WERI-Rb-1 (cell line): ENCODE measurements at regions not wholly inside any gene's neighbourhood (a gene's known extent, or its start where the extent isn't known, plus 50 kb on each side); places are given as distances from the start of the nearest gene placed in this dataset.

Experiments
- DNase-seq: peaks from one replicate; pipeline ENCODE4 v3.0.0-alpha.2; 2020
- H3K27ac ChIP-seq: fragments of 250-450 bp; sonication (Bioruptor Pico); 2 replicates; pipeline ENCODE4 v1.5.1; 2020; ENCODE audit warnings: mild to moderate bottlenecking, moderate library complexity
- H3K27me3 ChIP-seq: fragments of 250-450 bp; sonication (Bioruptor Pico); 2 replicates; pipeline ENCODE4 v1.5.1; 2021; ENCODE audit warnings: mild to moderate bottlenecking, low read depth, moderate library complexity; ENCODE audit not compliant: insufficient read depth, severe bottlenecking
- H3K36me3 ChIP-seq: fragments of 250-450 bp; sonication (Bioruptor Pico); 2 replicates; pipeline ENCODE4 v1.5.1; 2020; ENCODE audit warnings: mild to moderate bottlenecking, moderate library complexity
- H3K4me3 ChIP-seq: 2 replicates; pipeline ENCODE4 v1.5.1; 2011; ENCODE audit warnings: low read depth, mild to moderate bottlenecking, control low read depth, low read length
- H3K9me3 ChIP-seq: fragments of 250-450 bp; sonication (Bioruptor Pico); 2 replicates; pipeline ENCODE4 v1.5.1; 2021; ENCODE audit warnings: mild to moderate bottlenecking, moderate library complexity; ENCODE audit not compliant: severe bottlenecking
- TF ChIP-seq, protein P1 (sequence below): IDR thresholded peaks from 2 replicates; pipeline ENCODE4 v1.5.1; 2011; ENCODE audit warnings: low read depth, mild to moderate bottlenecking, control low read depth, inconsistent platforms, low read length

DNA sequence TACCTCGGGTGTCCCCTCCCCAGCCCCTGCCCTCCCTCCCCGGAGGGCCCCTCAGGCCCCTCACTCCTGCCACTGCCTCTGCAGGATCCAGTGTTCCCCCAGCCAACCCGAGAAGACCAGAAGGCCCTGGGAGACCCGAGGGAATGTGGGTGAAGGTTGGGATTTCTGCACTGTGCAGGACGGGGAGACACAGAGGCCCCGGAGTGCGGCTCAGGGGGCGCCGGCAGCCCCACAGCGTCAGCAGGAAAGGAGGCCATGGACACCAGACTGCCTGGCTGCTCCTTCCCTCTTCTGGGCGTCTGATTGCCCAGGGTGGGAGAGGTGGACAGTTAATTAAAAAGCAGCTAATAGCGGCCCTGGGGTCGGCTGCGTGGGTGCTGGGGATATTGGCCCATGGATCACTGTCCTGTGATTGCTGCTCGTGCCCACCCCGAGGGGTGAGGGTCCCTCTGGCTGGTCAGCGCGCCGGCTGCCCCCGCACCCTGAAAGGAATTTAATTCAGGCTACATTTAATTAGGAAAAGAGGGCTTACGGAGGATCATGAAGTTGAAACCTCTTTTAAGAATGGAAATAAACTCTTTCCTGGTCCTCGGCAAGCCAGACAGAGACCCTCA lies 57.8 kb upstream of the NKX1-1 start:
- no peaks in the 10 kb centered on the region for H3K27me3 ChIP-seq
- H3K36me3 ChIP-seq: no peaks in the 10 kb centered on the region
- DNase-seq: no peak
- TF ChIP-seq, protein P1, sequence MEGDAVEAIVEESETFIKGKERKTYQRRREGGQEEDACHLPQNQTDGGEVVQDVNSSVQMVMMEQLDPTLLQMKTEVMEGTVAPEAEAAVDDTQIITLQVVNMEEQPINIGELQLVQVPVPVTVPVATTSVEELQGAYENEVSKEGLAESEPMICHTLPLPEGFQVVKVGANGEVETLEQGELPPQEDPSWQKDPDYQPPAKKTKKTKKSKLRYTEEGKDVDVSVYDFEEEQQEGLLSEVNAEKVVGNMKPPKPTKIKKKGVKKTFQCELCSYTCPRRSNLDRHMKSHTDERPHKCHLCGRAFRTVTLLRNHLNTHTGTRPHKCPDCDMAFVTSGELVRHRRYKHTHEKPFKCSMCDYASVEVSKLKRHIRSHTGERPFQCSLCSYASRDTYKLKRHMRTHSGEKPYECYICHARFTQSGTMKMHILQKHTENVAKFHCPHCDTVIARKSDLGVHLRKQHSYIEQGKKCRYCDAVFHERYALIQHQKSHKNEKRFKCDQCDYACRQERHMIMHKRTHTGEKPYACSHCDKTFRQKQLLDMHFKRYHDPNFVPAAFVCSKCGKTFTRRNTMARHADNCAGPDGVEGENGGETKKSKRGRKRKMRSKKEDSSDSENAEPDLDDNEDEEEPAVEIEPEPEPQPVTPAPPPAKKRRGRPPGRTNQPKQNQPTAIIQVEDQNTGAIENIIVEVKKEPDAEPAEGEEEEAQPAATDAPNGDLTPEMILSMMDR: no peak
- no peak overlapping the region for H3K4me3 ChIP-seq
- peaks cover 6% of the 10 kb centered on the region for H3K9me3 ChIP-seq
- no peak overlapping the region for H3K27ac ChIP-seq

DNA sequence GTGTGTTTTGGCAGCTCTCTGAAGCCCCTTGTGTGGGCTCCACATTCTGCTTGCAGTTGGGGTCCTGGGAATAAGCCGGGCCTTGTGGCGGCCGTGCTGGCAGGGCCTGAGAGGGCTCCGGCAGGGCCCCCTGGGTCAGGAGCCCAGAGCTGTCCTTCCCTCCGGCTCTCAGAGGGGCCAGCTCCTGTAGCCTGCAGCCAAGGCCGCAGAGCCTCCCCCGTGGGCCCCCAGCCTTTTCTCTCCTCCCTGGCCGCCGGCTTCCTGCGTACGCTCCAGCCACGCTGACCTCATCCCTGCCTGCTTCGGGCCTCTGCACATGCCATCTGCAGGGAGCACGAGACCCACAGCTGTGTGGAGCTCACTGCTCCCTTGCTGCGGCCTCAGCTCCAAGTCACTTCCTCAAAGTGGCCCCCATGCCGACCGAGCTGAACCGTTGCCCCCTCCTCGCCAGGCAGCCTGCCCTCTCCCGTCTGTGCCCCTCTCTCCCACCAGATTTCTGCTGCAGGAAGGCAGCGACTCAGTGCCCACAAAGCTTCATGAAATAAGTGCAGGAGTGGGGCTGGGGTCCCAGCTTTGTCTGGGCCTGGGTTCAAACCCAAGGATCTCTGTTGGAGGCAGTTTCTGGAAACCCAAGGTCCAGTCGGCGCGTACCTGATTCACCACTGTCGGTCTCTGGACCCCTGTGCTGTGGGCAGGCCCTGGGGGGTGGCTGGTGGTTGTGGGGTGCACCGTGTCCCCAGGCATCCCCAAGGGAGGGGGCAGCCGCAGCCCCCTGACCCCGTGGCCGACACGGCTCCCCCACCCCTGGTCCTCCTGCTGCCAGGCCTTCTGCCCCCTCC lies 57.1 kb upstream of the NKX1-1 start:
- DNase-seq: peak; percentile 14

DNA sequence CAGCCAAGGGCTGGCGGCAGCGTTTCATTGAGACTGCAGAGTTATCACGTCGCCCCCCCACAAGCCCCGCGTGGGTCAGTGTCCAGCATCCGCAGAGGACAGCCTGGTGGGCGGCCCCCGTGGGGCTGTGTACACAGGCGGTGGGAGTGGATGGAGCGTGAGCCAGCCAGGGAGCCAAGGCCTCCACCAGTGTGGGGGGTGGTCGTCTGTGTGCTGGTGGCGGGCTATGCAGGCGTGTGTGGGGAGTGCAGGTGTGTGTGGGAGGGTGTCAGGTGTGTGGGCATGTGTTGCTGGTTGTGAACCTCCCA lies 56.5 kb upstream of the NKX1-1 start:
- no peaks in the 10 kb centered on the region for H3K36me3 ChIP-seq
- H3K27me3 ChIP-seq: peaks cover under 1% of the 10 kb centered on the region
- peak; percentile 6 for DNase-seq
- no peak overlapping the region for H3K27ac ChIP-seq
- H3K9me3 ChIP-seq: no peaks in the 10 kb centered on the region
- no peak overlapping the region for H3K4me3 ChIP-seq
- TF ChIP-seq, protein P1: no peak

More for the DNA sequence above, 57.1 kb upstream of the NKX1-1 start:
- no peaks in the 10 kb centered on the region for H3K27me3 ChIP-seq
- H3K9me3 ChIP-seq: peaks cover 2% of the 10 kb centered on the region
- no peaks in the 10 kb centered on the region for H3K36me3 ChIP-seq
- H3K27ac ChIP-seq: no peak overlapping the region
- TF ChIP-seq, protein P1: no peak
- no peak overlapping the region for H3K4me3 ChIP-seq

DNA sequence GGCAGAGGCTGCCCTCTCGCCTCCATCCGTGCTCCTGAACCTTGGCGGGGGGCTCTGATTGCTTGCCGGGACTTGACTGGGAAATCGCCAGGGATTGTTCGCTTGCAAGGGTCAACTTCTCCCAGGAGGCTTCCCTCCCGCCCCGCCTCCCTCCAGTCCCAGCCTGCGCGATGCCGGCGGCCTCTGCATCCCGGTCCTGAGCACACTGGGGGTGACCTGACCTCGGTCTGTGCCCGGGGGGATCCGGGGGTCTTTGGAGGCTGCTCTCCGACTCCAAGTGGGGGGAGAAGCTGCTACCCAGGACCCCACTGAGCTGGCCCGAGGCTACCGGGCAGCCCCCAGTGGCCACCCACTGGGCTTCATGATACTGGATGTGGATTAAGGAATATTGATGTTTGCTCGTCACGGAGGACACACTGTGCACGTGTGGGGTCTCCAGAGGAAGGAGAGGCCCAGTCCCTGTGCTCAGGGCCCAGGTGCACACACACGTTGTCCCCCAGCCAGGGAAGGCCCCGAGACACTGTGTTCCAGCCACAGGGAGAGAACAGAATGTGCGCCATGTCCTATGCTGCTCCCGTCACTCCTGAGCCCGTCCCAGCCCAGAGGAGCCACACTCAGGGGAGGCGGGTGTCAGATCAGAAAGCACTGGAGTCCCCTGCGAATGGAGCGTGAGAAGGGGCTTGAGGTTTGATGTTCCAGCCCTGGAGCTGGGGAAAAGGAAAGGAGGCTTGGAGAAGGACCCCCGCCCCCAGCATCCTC lies 55.9 kb upstream of the NKX1-1 start:
- Histone ChIP-seq H3K9me3 (no peaks in the 10 kb centered on the region), H3K36me3 (no peaks in the 10 kb centered on the region), H3K27ac (no peak overlapping the region), H3K27me3 (peaks cover 6% of the 10 kb centered on the region), H3K4me3 (no peak overlapping the region)
- DNase-seq: no peak
- TF ChIP-seq, protein P1: no peak

DNA sequence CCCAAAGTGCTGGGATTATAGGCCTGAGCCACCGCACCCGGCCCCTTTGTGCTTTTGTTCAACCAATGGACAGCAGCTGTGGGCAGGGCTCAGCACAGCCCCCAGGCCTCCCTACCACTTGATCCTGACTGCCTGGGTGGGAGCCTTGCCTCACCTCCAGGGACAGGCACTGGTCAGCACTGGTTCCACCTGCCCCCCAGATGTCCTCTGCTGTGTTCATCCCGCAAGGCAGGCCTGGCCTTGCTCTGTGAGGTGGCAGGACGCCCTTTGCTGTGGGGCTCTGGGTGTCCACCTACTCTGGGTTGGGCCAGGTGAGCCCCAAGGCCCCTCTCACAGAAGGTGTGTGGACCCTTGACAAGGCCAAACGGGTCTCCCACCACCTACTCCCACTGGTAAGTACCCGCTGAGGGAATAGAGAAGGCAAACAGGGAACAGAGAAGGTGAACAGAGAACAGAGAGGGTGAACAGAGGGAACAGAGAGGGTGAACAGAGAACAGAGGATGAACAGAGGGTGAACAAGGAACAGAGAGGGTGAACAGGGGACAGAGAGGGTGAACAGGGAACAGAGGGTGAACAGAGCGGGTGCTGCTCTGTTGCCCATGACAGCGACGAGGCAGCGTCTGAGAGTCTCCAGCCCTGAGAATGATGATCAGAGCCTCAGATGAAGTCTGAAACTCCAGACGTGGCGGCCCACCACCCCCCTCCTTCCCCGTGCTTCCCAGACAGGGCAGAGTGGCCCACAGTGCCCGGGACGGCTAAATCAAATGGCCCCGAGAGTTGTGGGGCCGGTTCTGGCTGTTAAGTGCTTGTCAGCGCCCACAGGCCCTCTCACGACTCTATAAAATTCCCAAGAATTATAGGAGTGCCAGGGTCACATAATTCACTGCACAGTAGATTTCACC lies 55.0 kb upstream of the NKX1-1 start:
- TF ChIP-seq, protein P1: no peak
- DNase-seq: peak; percentile 9
- Histone ChIP-seq H3K27ac (no peak overlapping the region), H3K27me3 (peaks cover 16% of the 10 kb centered on the region), H3K36me3 (no peaks in the 10 kb centered on the region), H3K9me3 (peaks cover 1% of the 10 kb centered on the region), H3K4me3 (no peak overlapping the region)
